ENCODE measurements at regions not wholly inside any gene's neighbourhood (a gene's known extent, or its start where the extent isn't known, plus 50 kb on each side); places are given as distances from the start of the nearest gene placed in this dataset.

DNA sequence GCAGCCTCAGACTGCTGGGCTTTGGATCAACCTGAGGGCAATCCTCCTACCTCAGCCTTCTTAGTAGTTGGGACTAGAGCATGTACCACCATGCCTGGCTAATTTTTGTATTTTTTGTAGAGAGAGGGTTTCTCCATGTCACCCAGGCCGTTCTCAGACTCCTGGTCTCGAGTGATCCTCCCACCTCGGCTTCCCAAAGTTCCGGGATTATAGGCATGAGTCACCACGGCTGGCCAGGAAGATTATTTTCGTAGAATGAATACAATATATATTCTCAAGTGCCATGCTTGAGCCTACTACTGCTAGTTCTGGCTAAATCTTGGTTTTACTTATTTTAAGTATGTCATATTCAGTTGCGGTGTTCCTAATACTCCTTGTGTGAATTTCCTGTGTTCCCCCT lies 88.2 kb upstream of the CLINT1 start:
- TF ChIP-seq, protein P1, sequence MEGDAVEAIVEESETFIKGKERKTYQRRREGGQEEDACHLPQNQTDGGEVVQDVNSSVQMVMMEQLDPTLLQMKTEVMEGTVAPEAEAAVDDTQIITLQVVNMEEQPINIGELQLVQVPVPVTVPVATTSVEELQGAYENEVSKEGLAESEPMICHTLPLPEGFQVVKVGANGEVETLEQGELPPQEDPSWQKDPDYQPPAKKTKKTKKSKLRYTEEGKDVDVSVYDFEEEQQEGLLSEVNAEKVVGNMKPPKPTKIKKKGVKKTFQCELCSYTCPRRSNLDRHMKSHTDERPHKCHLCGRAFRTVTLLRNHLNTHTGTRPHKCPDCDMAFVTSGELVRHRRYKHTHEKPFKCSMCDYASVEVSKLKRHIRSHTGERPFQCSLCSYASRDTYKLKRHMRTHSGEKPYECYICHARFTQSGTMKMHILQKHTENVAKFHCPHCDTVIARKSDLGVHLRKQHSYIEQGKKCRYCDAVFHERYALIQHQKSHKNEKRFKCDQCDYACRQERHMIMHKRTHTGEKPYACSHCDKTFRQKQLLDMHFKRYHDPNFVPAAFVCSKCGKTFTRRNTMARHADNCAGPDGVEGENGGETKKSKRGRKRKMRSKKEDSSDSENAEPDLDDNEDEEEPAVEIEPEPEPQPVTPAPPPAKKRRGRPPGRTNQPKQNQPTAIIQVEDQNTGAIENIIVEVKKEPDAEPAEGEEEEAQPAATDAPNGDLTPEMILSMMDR (conservative IDR thresholded peaks at IDR 0.05 in 1 of 2, IDR thresholded peaks at IDR 0.05 in 1 of 2; ENCODE audit: extremely low read depth in 1 of 2, insufficient read depth in 1 of 2, low read depth in 1 of 2, low read length in 2 of 2): no peak
- no peak for TF ChIP-seq EZH2 (IDR thresholded peaks at IDR 0.05; ENCODE audit: borderline replicate concordance, low read length)
